Prostate gland (tissue), 2 donors: ENCODE measurements at regions not wholly inside any gene's neighbourhood (a gene's known extent, or its start where the extent isn't known, plus 50 kb on each side); places are given as distances from the start of the nearest gene placed in this dataset.

Source experiments
- POLR2A ChIP-seq: fragments of 450-650 bp; IDR thresholded peaks from one replicate; pipeline ENCODE4 v1.6.1; 2016; ENCODE audit warnings: antibody characterized with exemption, mild to moderate bottlenecking
- POLR2AphosphoS5 ChIP-seq: sonication (generic); formaldehyde crosslinking; IDR thresholded peaks from one replicate; pipeline ENCODE4 v1.6.1; 2017; ENCODE audit warnings: antibody characterized with exemption
- TF ChIP-seq, protein P1 (sequence below), 4 experiments: fragments of 200-600 bp in 2 of 4; fragments of 450-650 bp in 2 of 4; sonication (generic) in 2 of 4; IDR thresholded peaks; 1 replicate in 3 of 4; 2 replicates in 1 of 4; pipeline ENCODE4 v1.5.1; 2016 to 2019; ENCODE audit warnings: antibody characterized with exemption in 4 of 4, mild to moderate bottlenecking in 2 of 4, moderate library complexity in 2 of 4

GRCh38 chr13:56953965-56954364 is 186.8 kb upstream of the PRR20A start:
- no peak for TF ChIP-seq POLR2A
- TF ChIP-seq, protein P1, sequence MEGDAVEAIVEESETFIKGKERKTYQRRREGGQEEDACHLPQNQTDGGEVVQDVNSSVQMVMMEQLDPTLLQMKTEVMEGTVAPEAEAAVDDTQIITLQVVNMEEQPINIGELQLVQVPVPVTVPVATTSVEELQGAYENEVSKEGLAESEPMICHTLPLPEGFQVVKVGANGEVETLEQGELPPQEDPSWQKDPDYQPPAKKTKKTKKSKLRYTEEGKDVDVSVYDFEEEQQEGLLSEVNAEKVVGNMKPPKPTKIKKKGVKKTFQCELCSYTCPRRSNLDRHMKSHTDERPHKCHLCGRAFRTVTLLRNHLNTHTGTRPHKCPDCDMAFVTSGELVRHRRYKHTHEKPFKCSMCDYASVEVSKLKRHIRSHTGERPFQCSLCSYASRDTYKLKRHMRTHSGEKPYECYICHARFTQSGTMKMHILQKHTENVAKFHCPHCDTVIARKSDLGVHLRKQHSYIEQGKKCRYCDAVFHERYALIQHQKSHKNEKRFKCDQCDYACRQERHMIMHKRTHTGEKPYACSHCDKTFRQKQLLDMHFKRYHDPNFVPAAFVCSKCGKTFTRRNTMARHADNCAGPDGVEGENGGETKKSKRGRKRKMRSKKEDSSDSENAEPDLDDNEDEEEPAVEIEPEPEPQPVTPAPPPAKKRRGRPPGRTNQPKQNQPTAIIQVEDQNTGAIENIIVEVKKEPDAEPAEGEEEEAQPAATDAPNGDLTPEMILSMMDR (IDR thresholded peaks at IDR 0.05): no peak
- TF ChIP-seq POLR2AphosphoS5: no peak
